ENCODE measurements at regions not wholly inside any gene's neighbourhood (a gene's known extent, or its start where the extent isn't known, plus 50 kb on each side); places are given as distances from the start of the nearest gene placed in this dataset.

DNA sequence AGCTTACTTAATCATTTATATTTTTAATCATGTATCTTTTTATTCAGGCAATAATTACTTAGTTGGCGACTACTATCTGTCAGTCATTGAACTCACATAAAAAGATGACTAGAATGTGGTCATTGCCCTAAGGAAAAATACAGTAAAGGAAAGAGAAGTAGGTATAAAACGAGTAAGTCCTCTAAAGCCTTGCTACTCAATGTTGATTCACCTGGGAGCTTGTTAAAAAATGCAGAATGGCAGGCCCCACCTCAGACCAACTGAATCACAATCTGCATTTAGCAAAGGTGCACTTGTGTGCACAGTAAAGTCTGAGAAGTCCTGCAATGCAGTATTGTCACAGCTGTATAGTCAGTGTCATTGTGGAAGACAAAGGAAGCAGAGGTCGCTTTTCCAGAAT, 592.4 kb downstream of the CSNK1G3 start:
- Histone ChIP-seq H2BK5ac (ENCODE audit: low read depth, low read length) (no peak overlapping the region), H3K23me2 (ENCODE audit: low read depth, low read length) (no peaks in the 10 kb centered on the region), H2AFZ (ENCODE audit: low read length) (no peak overlapping the region), H4K5ac (ENCODE audit: insufficient read length, low read depth, low read length) (no peak overlapping the region), H3K27me3 (replicated peaks in 1 of 4; ENCODE audit: control insufficient read depth in 3 of 4, extremely low read depth in 1 of 4, insufficient read depth in 3 of 4, low read length in 3 of 4) (no peaks in the 10 kb centered on the region), H2BK15ac (ENCODE audit: low read length) (no peak overlapping the region), H3K9me3 (ENCODE audit: insufficient read depth in 2 of 2, low read depth in 1 of 2, low read length in 1 of 2) (no peaks in the 10 kb centered on the region), H3K56ac (replicated peaks; ENCODE audit: insufficient read length, low read depth, low read length) (no peak overlapping the region), H3K14ac (ENCODE audit: insufficient read length) (no peak overlapping the region), H3K23ac (ENCODE audit: insufficient read length) (no peak overlapping the region), H3K79me1 (ENCODE audit: low read depth, low read length) (no peaks in the 10 kb centered on the region), H3K79me2 (ENCODE audit: control insufficient read depth in 1 of 2, insufficient read depth in 2 of 2, low read length in 2 of 2) (no peaks in the 10 kb centered on the region), H2BK120ac (replicated peaks; ENCODE audit: low read depth, low read length) (no peak overlapping the region), H2BK20ac (ENCODE audit: low read length) (no peak overlapping the region), H4K8ac (ENCODE audit: extremely low read depth, insufficient read depth, low read length) (no peak overlapping the region), H3K27ac (ENCODE audit: low read depth, low read length) (no peak overlapping the region), H3K4ac (replicated peaks; ENCODE audit: insufficient read length, low read depth, low read length) (no peak overlapping the region), H3K4me1 (replicated peaks in 1 of 4; ENCODE audit: control insufficient read depth in 3 of 4, insufficient read depth in 4 of 4, low read length in 3 of 4) (no peaks in the 10 kb centered on the region), H2BK12ac (ENCODE audit: low read depth, low read length) (no peak overlapping the region), H3K9ac (replicated peaks in 1 of 4; ENCODE audit: extremely low read depth in 1 of 4, low read depth in 3 of 4, low read length in 3 of 4) (no peak overlapping the region), H4K20me1 (replicated peaks in 1 of 2; ENCODE audit: control insufficient read depth in 1 of 2, insufficient read depth in 2 of 2, low read length in 2 of 2) (no peaks in the 10 kb centered on the region), H4K91ac (replicated peaks; ENCODE audit: insufficient read length, low read length) (no peak overlapping the region), H3K36me3 (ENCODE audit: control insufficient read depth in 2 of 4, insufficient read depth in 4 of 4, low read length in 3 of 4) (no peaks in the 10 kb centered on the region), H2AK5ac (ENCODE audit: low read depth, low read length) (no peak overlapping the region), H3K4me3 (ENCODE audit: extremely low read depth in 1 of 4, insufficient read depth in 2 of 4, low read depth in 3 of 4, low read length in 4 of 4) (no peak overlapping the region), H3K4me2 (ENCODE audit: insufficient read depth in 1 of 2, low read depth in 2 of 2, low read length in 2 of 2) (no peak overlapping the region), H3K18ac (ENCODE audit: extremely low read depth, low read length) (no peak overlapping the region)
- ChIA-PET POLR2A (ENCODE audit: partially characterized antibody) (no interaction called here), CTCF (ENCODE audit: partially characterized antibody) (no interaction called here)
- FAIRE-seq (no peak), DNase-seq (ENCODE audit: low read depth in 1 of 2, low spot score in 2 of 2) (no peak)
- TF ChIP-seq TEAD4 (IDR thresholded peaks at IDR 0.05; ENCODE audit: low read depth, low read length) (no peak), NANOG (IDR thresholded peaks at IDR 0.05; ENCODE audit: insufficient read depth, low read depth, low read length, poor library complexity, severe bottlenecking) (no peak), TAF1 (IDR thresholded peaks at IDR 0.05; ENCODE audit: low read depth, low read length) (no peak), EZH2 (IDR thresholded peaks at IDR 0.05; ENCODE audit: low read depth, low read length, severe bottlenecking) (no peak)
- TF ChIP-seq, protein P1, sequence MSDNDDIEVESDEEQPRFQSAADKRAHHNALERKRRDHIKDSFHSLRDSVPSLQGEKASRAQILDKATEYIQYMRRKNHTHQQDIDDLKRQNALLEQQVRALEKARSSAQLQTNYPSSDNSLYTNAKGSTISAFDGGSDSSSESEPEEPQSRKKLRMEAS (IDR thresholded peaks at IDR 0.05): no peak
- whole genome bisulfite sequencing, 2 experiments (ENCODE audit: extremely low coverage in 1 of 2, insufficient coverage in 1 of 2, insufficient read length in 1 of 2, insufficient replicate concordance in 2 of 2, low coverage in 1 of 2, low lambda C conversion rate in 2 of 2, missing lambda C conversion rate in 1 of 2): 81% methylated on average over 3 of the region's 3 CpGs; no CpG with 5 or more reads in 1 of the 2 experiments

Measured in H1 (cell line).